GM18511 (cell line): ENCODE measurements at regions not wholly inside any gene's neighbourhood (a gene's known extent, or its start where the extent isn't known, plus 50 kb on each side); places are given as distances from the start of the nearest gene placed in this dataset.
"Not testable (repeated sequence)": the region's sequence is repeated elsewhere in the genome, so short reads cannot be mapped to it uniquely, and the experiment has no call there.

Experiments
- ATAC-seq: cut with Tn5 transposase; IDR thresholded peaks from one replicate; pipeline ENCODE4 v1.9.1; 2021; ENCODE audit warnings: mild to moderate bottlenecking, moderate library complexity; ENCODE audit not compliant: unreplicated experiment

- ATAC-seq: no peak
These were observed 189.5 kb downstream of the UNC5CL start for GRCh38 chr6:40849546-40849945.

- ATAC-seq: no peak
These were observed 190.0 kb downstream of the UNC5CL start for GRCh38 chr6:40848868-40849514.

GRCh38 chr6:40848038-40848437 is 191.0 kb downstream of the UNC5CL start:
- no peak for ATAC-seq

GRCh38 chr6:40845553-40845952 is 193.5 kb downstream of the UNC5CL start:
- ATAC-seq: no peak

GRCh38 chr6:40844246-40844645 is 194.8 kb downstream of the UNC5CL start:
- no peak for ATAC-seq

- no peak for ATAC-seq
These were observed 197.3 kb downstream of the UNC5CL start for GRCh38 chr6:40841721-40842120.

GRCh38 chr6:40832691-40833090 is 206.3 kb downstream of the UNC5CL start:
- no peak for ATAC-seq

- ATAC-seq: no peak
These were observed 207.6 kb downstream of the UNC5CL start for GRCh38 chr6:40831381-40831780.

GRCh38 chr6:40825102-40825501 is 213.9 kb downstream of the UNC5CL start:
- no peak for ATAC-seq

- ATAC-seq: not testable (repeated sequence)
These were observed 214.8 kb downstream of the UNC5CL start for GRCh38 chr6:40823917-40824891.

GRCh38 chr6:40822619-40823018 is 216.4 kb downstream of the UNC5CL start:
- ATAC-seq: no peak

- no peak for ATAC-seq
These were observed 219.7 kb downstream of the UNC5CL start for GRCh38 chr6:40819182-40819834.

- ATAC-seq: no peak
These were observed 221.7 kb downstream of the UNC5CL start for GRCh38 chr6:40817369-40817768.

GRCh38 chr6:40816601-40817000 is 222.4 kb downstream of the UNC5CL start:
- ATAC-seq: no peak

- ATAC-seq: no peak
These were observed 223.3 kb downstream of the UNC5CL start for GRCh38 chr6:40815731-40816130.

- ATAC-seq: no peak
These were observed 223.0 kb upstream of the LRFN2 start for GRCh38 chr6:40810171-40810570.

GRCh38 chr6:40809627-40810026 is 222.5 kb upstream of the LRFN2 start:
- no peak for ATAC-seq

- no peak for ATAC-seq
These were observed 220.3 kb upstream of the LRFN2 start for GRCh38 chr6:40807484-40807883.

- no peak for ATAC-seq
These were observed 219.2 kb upstream of the LRFN2 start for GRCh38 chr6:40806256-40806864.

- ATAC-seq: no peak
These were observed 218.2 kb upstream of the LRFN2 start for GRCh38 chr6:40805336-40805735.

GRCh38 chr6:40804905-40805304 is 217.7 kb upstream of the LRFN2 start:
- no peak for ATAC-seq
